ENCODE measurements at regions not wholly inside any gene's neighbourhood (a gene's known extent, or its start where the extent isn't known, plus 50 kb on each side); places are given as distances from the start of the nearest gene placed in this dataset.

- no peak for TF ChIP-seq CTCF (IDR thresholded peaks at IDR 0.05 in 2 of 3, conservative IDR thresholded peaks at IDR 0.05 in 1 of 3; ENCODE audit: borderline replicate concordance in 1 of 3, insufficient read depth in 1 of 3, low read depth in 2 of 3, low read length in 2 of 3)
- no peak for TF ChIP-seq POLR2AphosphoS5 (IDR thresholded peaks at IDR 0.05; ENCODE audit: low read depth, low read length)
- no peak for TF ChIP-seq POLR2A (IDR thresholded peaks at IDR 0.05; ENCODE audit: borderline replicate concordance, extremely low read depth, insufficient read depth, insufficient read length)
- TF ChIP-seq RAD21 (IDR thresholded peaks at IDR 0.05; ENCODE audit: low read depth) = no peak
- TF ChIP-seq EZH2 (IDR thresholded peaks at IDR 0.05) = no peak
- TF ChIP-seq ZFX (IDR thresholded peaks at IDR 0.05) = no peak
- TF ChIP-seq CBX3 (IDR thresholded peaks at IDR 0.05; ENCODE audit: low read depth) = no peak
- TF ChIP-seq ATF3 (IDR thresholded peaks at IDR 0.05) = no peak
These were observed 1310.7 kb upstream of the TENM3 start for GRCh38 chr4:180932370-180933001.

Measured in HCT116 (cell line).